ENCODE measurements at regions not wholly inside any gene's neighbourhood (a gene's known extent, or its start where the extent isn't known, plus 50 kb on each side); places are given as distances from the start of the nearest gene placed in this dataset.

GRCh38 chr13:94842901-94843300, 130.6 kb upstream of the SOX21 start:
- Histone ChIP-seq H4K91ac (ENCODE audit: insufficient read depth, low read depth, low read length) (no peak overlapping the region), H3K23ac (ENCODE audit: low read depth, low read length) (no peak overlapping the region), H2AK5ac (ENCODE audit: low read depth, low read length) (no peak overlapping the region), H2BK120ac (ENCODE audit: low read depth, low read length) (no peak overlapping the region), H4K20me1 (ENCODE audit: insufficient read depth, low read length) (no peaks in the 10 kb centered on the region), H4K8ac (ENCODE audit: low read depth in 2 of 2, low read length in 2 of 2) (no peak overlapping the region), H2BK20ac (ENCODE audit: low read depth, low read length) (no peak overlapping the region), H3K4me1 (ENCODE audit: control insufficient read depth, insufficient read depth, low read length) (no peaks in the 10 kb centered on the region), H3K9ac (ENCODE audit: low read depth, low read length) (no peak overlapping the region), H3K4ac (ENCODE audit: low read depth, low read length) (no peak overlapping the region), H2BK15ac (ENCODE audit: low read depth, low read length) (no peak overlapping the region), H2AFZ (replicated peaks; ENCODE audit: low read length, poor library complexity) (no peak overlapping the region), H3K9me3 (ENCODE audit: control insufficient read depth, insufficient read depth, low read length) (no peaks in the 10 kb centered on the region), H3K4me3 (ENCODE audit: insufficient read depth, low read depth, low read length) (no peak overlapping the region), H2BK5ac (ENCODE audit: low read depth, low read length, poor library complexity, severe bottlenecking) (no peak overlapping the region), H3K14ac (replicated peaks; ENCODE audit: low read depth, low read length) (no peak overlapping the region), H3K79me1 (ENCODE audit: low read depth in 1 of 2, low read length in 2 of 2) (no peaks in the 10 kb centered on the region), H3K27ac (ENCODE audit: insufficient read depth, low read length) (no peak overlapping the region), H3K9me1 (ENCODE audit: insufficient read depth, low read length) (no peaks in the 10 kb centered on the region), H3K4me2 (ENCODE audit: low read depth, low read length) (no peak overlapping the region), H3K27me3 (ENCODE audit: control insufficient read depth, insufficient read depth, low read length) (no peaks in the 10 kb centered on the region; the same call in 1 of the 2 replicates), H4K5ac (ENCODE audit: low read depth, low read length) (no peak overlapping the region), H2AK9ac (replicated peaks; ENCODE audit: low read depth, low read length, poor library complexity) (no peak overlapping the region), H3K56ac (ENCODE audit: extremely low read depth, insufficient read depth, low read length) (no peak overlapping the region), H3K18ac (ENCODE audit: low read depth, low read length) (no peak overlapping the region), H3K36me3 (ENCODE audit: control insufficient read depth, insufficient read depth, low read length) (no peaks in the 10 kb centered on the region)
- no TSS peak for BruUV-seq (replicated peaks)
- in situ Hi-C loops (cut with MboI; ENCODE audit: low sequenced_read_pairs) (no loop called here), intact Hi-C loops (cut with micrococcal nuclease) (no loop called here), dilution Hi-C loops (cut with HindIII; ENCODE audit: low sequenced_read_pairs, unreplicated experiment) (no loop called here)
- TF ChIP-seq BHLHE40 (IDR thresholded peaks at IDR 0.05; ENCODE audit: low read depth, low read length) (no peak), CHD1 (IDR thresholded peaks at IDR 0.05; ENCODE audit: low read depth, low read length) (no peak), MAFK (IDR thresholded peaks at IDR 0.05; ENCODE audit: low read depth, low read length) (no peak), CTCF (conservative IDR thresholded peaks at IDR 0.05; ENCODE audit: low read depth, low read length) (no peak), RAD21 (IDR thresholded peaks at IDR 0.05; ENCODE audit: low read length) (no peak), POLR2A (IDR thresholded peaks at IDR 0.05; ENCODE audit: low read depth, low read length) (no peak), RFX5 (IDR thresholded peaks at IDR 0.05; ENCODE audit: low read depth, low read length) (no peak), SMC3 (IDR thresholded peaks at IDR 0.05; ENCODE audit: low read depth, low read length) (no peak), RCOR1 (IDR thresholded peaks at IDR 0.05; ENCODE audit: insufficient replicate concordance, low read length) (no peak), MXI1 (IDR thresholded peaks at IDR 0.05; ENCODE audit: borderline replicate concordance, low read depth, low read length) (no peak), MAZ (IDR thresholded peaks at IDR 0.05; ENCODE audit: borderline replicate concordance, low read depth, low read length) (no peak), CEBPB (IDR thresholded peaks at IDR 0.05; ENCODE audit: low read depth, low read length) (no peak), NFE2L2 (IDR thresholded peaks at IDR 0.05; ENCODE audit: low read depth, low read length) (no peak), FOS (IDR thresholded peaks at IDR 0.05; ENCODE audit: low read depth, low read length) (no peak)
- TF ChIP-seq, protein P1, sequence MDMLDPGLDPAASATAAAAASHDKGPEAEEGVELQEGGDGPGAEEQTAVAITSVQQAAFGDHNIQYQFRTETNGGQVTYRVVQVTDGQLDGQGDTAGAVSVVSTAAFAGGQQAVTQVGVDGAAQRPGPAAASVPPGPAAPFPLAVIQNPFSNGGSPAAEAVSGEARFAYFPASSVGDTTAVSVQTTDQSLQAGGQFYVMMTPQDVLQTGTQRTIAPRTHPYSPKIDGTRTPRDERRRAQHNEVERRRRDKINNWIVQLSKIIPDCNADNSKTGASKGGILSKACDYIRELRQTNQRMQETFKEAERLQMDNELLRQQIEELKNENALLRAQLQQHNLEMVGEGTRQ (IDR thresholded peaks at IDR 0.05; ENCODE audit: low read depth, low read length) = no peak
- TF ChIP-seq, protein P2, sequence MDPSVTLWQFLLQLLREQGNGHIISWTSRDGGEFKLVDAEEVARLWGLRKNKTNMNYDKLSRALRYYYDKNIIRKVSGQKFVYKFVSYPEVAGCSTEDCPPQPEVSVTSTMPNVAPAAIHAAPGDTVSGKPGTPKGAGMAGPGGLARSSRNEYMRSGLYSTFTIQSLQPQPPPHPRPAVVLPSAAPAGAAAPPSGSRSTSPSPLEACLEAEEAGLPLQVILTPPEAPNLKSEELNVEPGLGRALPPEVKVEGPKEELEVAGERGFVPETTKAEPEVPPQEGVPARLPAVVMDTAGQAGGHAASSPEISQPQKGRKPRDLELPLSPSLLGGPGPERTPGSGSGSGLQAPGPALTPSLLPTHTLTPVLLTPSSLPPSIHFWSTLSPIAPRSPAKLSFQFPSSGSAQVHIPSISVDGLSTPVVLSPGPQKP (IDR thresholded peaks at IDR 0.05; ENCODE audit: borderline replicate concordance, low read depth, low read length) = no peak
- ATAC-seq (ENCODE audit: low read depth) (no peak), DNase-seq (no peak)
- ChIA-PET POLR2A (ENCODE audit: unreplicated experiment) (no interaction called here), CTCF (no interaction called here)
